HEK293 (cell line): ENCODE measurements at regions not wholly inside any gene's neighbourhood (a gene's known extent, or its start where the extent isn't known, plus 50 kb on each side); places are given as distances from the start of the nearest gene placed in this dataset.

Source experiments
- CTCF ChIA-PET: fragments of 350-600 bp; formaldehyde crosslinking; extraction: SDS; loops from one replicate; lab custom pipeline; 2021; ENCODE audit warnings: antibody characterized with exemption; lab: Yijun Ruan, JAX
- POLR2A ChIA-PET: fragments of 300-600 bp; formaldehyde crosslinking; extraction: SDS; loops from one replicate; lab custom pipeline; 2020; ENCODE audit warnings: antibody characterized with exemption, inconsistent platforms; lab: Yijun Ruan, JAX
- H3K27ac ChIP-seq: fragments of 200-500 bp; sonication (Bioruptor generic); 2 replicates; pipeline ENCODE4 v1.5.1; 2014; ENCODE audit warnings: low read depth, low read length, control low read depth, inconsistent platforms; ENCODE audit errors: extremely low read depth
- H3K36me3 ChIP-seq, 2 experiments: fragments of 200-500 bp in 1 of 2; sonication (Bioruptor generic) in 1 of 2; 1 replicate in 1 of 2; 2 replicates in 1 of 2; pipeline ENCODE4 v1.5.1; 2014 to 2017; ENCODE audit warnings: inconsistent platforms in 2 of 2, low read length in 2 of 2; ENCODE audit not compliant: control insufficient read depth in 2 of 2, insufficient read depth in 1 of 2
- H3K4me1 ChIP-seq: fragments of 200-500 bp; sonication (Bioruptor generic); 2 replicates; pipeline ENCODE4 v1.5.1; 2014; ENCODE audit warnings: mild to moderate bottlenecking, low read length, inconsistent platforms; ENCODE audit not compliant: control insufficient read depth, insufficient read depth
- H3K4me3 ChIP-seq: 2 replicates; pipeline ENCODE4 v1.5.1; 2011; ENCODE audit warnings: low read depth, mild to moderate bottlenecking, control low read depth, low read length, moderate library complexity
- H3K9me3 ChIP-seq: fragments of 200-500 bp; sonication (Bioruptor generic); 2 replicates; pipeline ENCODE4 v1.5.1; 2014; ENCODE audit warnings: low read depth, low read length, inconsistent platforms; ENCODE audit not compliant: control insufficient read depth, insufficient read depth
- GFI1B ChIP-seq: fragments of 450-650 bp; formaldehyde crosslinking; IDR thresholded peaks from 2 replicates; pipeline ENCODE4 v1.5.1; 2016; ENCODE audit warnings: missing biosample characterization, missing genetic modification characterization
- KLF7 ChIP-seq: fragments of 450-650 bp; formaldehyde crosslinking; IDR thresholded peaks from 2 replicates; pipeline ENCODE4 v1.5.1; 2016; ENCODE audit warnings: missing biosample characterization, missing genetic modification characterization, borderline replicate concordance
- PRDM10 ChIP-seq: fragments of 450-650 bp; formaldehyde crosslinking; IDR thresholded peaks from 2 replicates; pipeline ENCODE4 v1.5.1; 2016; ENCODE audit warnings: missing biosample characterization, missing genetic modification characterization
- REST ChIP-seq: fragments of 450-650 bp; formaldehyde crosslinking; IDR thresholded peaks from 2 replicates; pipeline ENCODE4 v1.5.1; 2016; ENCODE audit warnings: missing biosample characterization, missing genetic modification characterization
- SETDB1 ChIP-seq: IDR thresholded peaks from one replicate; pipeline ENCODE4 v1.6.1; 2017; ENCODE audit warnings: mild to moderate bottlenecking, low read length, moderate library complexity, mixed read lengths; ENCODE audit not compliant: insufficient read length
- YY1 ChIP-seq: fragments of 450-650 bp; formaldehyde crosslinking; IDR thresholded peaks from 2 replicates; pipeline ENCODE4 v1.5.1; 2018; ENCODE audit warnings: missing biosample characterization, missing genetic modification characterization
- ZBTB1 ChIP-seq: fragments of 450-650 bp; formaldehyde crosslinking; IDR thresholded peaks from 2 replicates; pipeline ENCODE4 v1.5.1; 2016; ENCODE audit warnings: missing biosample characterization, missing genetic modification characterization
- ZBTB7A ChIP-seq: fragments of 450-650 bp; formaldehyde crosslinking; IDR thresholded peaks from 2 replicates; pipeline ENCODE4 v1.5.1; 2016; ENCODE audit warnings: low read depth, missing biosample characterization, missing genetic modification characterization
- ZFP37 ChIP-seq: fragments of 450-650 bp; formaldehyde crosslinking; IDR thresholded peaks from 2 replicates; pipeline ENCODE4 v1.5.1; 2016; ENCODE audit warnings: missing biosample characterization, missing genetic modification characterization
- ZNF175 ChIP-seq: fragments of 450-650 bp; formaldehyde crosslinking; IDR thresholded peaks from 2 replicates; pipeline ENCODE4 v1.5.1; 2016; ENCODE audit warnings: missing biosample characterization, missing genetic modification characterization
- ZNF18 ChIP-seq: fragments of 450-650 bp; formaldehyde crosslinking; IDR thresholded peaks from 2 replicates; pipeline ENCODE4 v1.5.1; 2016; ENCODE audit warnings: missing biosample characterization, missing genetic modification characterization
- ZNF202 ChIP-seq: fragments of 450-650 bp; formaldehyde crosslinking; IDR thresholded peaks from 2 replicates; pipeline ENCODE4 v1.5.1; 2016; ENCODE audit warnings: missing biosample characterization, missing genetic modification characterization, borderline replicate concordance
- ZNF248 ChIP-seq: fragments of 450-650 bp; formaldehyde crosslinking; IDR thresholded peaks from 2 replicates; pipeline ENCODE4 v1.5.1; 2017; ENCODE audit warnings: missing biosample characterization, missing genetic modification characterization
- ZNF292 ChIP-seq: fragments of 450-650 bp; formaldehyde crosslinking; IDR thresholded peaks from 2 replicates; pipeline ENCODE4 v1.5.1; 2016; ENCODE audit warnings: low read depth, missing biosample characterization, missing genetic modification characterization, borderline replicate concordance
- ZNF341 ChIP-seq: fragments of 450-650 bp; formaldehyde crosslinking; IDR thresholded peaks from 2 replicates; pipeline ENCODE4; 2016; ENCODE audit warnings: low read depth, missing biosample characterization, missing genetic modification characterization
- ZNF391 ChIP-seq: fragments of 450-650 bp; formaldehyde crosslinking; IDR thresholded peaks from 2 replicates; pipeline ENCODE4 v1.5.1; 2016; ENCODE audit warnings: low read depth, missing biosample characterization, missing genetic modification characterization, borderline replicate concordance
- ZNF514 ChIP-seq: fragments of 450-650 bp; formaldehyde crosslinking; IDR thresholded peaks from 2 replicates; pipeline ENCODE4 v1.5.1; 2016; ENCODE audit warnings: missing biosample characterization, missing genetic modification characterization
- ZNF548 ChIP-seq: fragments of 450-650 bp; formaldehyde crosslinking; IDR thresholded peaks from 2 replicates; pipeline ENCODE4 v1.5.1; 2016; ENCODE audit warnings: missing biosample characterization, missing genetic modification characterization
- ZNF558 ChIP-seq: fragments of 450-650 bp; formaldehyde crosslinking; IDR thresholded peaks from 2 replicates; pipeline ENCODE4 v1.5.1; 2016; ENCODE audit warnings: missing biosample characterization, missing genetic modification characterization
- ZNF621 ChIP-seq: fragments of 450-650 bp; formaldehyde crosslinking; IDR thresholded peaks from 2 replicates; pipeline ENCODE4 v1.5.1; 2017; ENCODE audit warnings: missing biosample characterization, missing genetic modification characterization
- ZNF624 ChIP-seq: fragments of 450-650 bp; formaldehyde crosslinking; IDR thresholded peaks from 2 replicates; pipeline ENCODE4 v1.5.1; 2017; ENCODE audit warnings: missing biosample characterization, missing genetic modification characterization
- ZNF639 ChIP-seq: fragments of 450-650 bp; formaldehyde crosslinking; IDR thresholded peaks from 2 replicates; pipeline ENCODE4 v1.5.1; 2016; ENCODE audit warnings: missing biosample characterization, missing genetic modification characterization
- ZNF658 ChIP-seq: fragments of 450-650 bp; formaldehyde crosslinking; IDR thresholded peaks from 2 replicates; pipeline ENCODE4; 2016; ENCODE audit warnings: missing biosample characterization, missing genetic modification characterization
- ZNF76 ChIP-seq: fragments of 450-650 bp; formaldehyde crosslinking; IDR thresholded peaks from 2 replicates; pipeline ENCODE4; 2016; ENCODE audit warnings: low read depth, missing biosample characterization, missing genetic modification characterization, borderline replicate concordance
- ZNF768 ChIP-seq: fragments of 450-650 bp; formaldehyde crosslinking; IDR thresholded peaks from 2 replicates; pipeline ENCODE4 v1.5.1; 2018; ENCODE audit warnings: missing biosample characterization, mild to moderate bottlenecking, missing genetic modification characterization
- ZSCAN16 ChIP-seq: fragments of 450-650 bp; formaldehyde crosslinking; IDR thresholded peaks from 2 replicates; pipeline ENCODE4 v1.5.1; 2016; ENCODE audit warnings: missing biosample characterization, missing genetic modification characterization
- TF ChIP-seq, protein P1 (sequence below): IDR thresholded peaks from 2 replicates; pipeline ENCODE4 v1.6.1; 2011; ENCODE audit warnings: mild to moderate bottlenecking, low read depth, low read length, borderline replicate concordance

DNA sequence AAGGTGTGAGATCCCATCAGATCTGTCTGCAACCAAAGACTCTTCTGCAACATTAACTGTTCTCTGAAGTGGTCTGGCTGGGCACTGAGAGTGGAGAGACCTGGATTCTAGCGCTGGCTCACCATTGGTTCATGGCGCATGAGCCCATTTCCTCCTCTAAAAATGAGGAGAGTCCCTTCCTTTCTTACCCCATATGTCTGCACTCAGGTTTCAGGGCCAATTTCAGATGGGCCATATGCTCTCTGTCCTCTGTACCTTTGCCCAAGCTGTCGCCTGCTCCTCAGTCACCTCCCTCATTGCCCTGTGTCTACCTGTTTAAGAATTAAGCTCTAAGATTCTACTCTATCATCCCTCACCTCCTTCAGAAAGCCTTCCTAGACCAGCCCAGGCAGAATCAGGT lies 484.7 kb downstream of the INSC start:
- H3K36me3 ChIP-seq, result no peaks in the 10 kb centered on the region
- H3K4me3 ChIP-seq, result no peak overlapping the region
- H3K27ac ChIP-seq, result no peak overlapping the region
- ChIA-PET CTCF (interaction anchor here (1.1 kb wide), 1 partner anchor 27 kb away, joined by 3 read pairs; no protein-coding TSS in a partner anchor), POLR2A (interaction anchor here (0.6 kb wide), 1 partner anchor 57 kb away, joined by 3 read pairs; no protein-coding TSS in a partner anchor)
- TF ChIP-seq ZBTB1 (no peak), ZNF18 (tag by site-specific recombination) (no peak), ZNF639 (tag by site-specific recombination) (no peak), ZNF248 (no peak), ZSCAN16 (tag by site-specific recombination) (no peak), ZNF202 (tag by site-specific recombination) (no peak), ZNF548 (tag by site-specific recombination) (no peak), ZNF391 (tag by site-specific recombination) (no peak), ZNF658 (tag by site-specific recombination) (no peak), ZNF175 (tag by site-specific recombination) (no peak), ZBTB7A (tag by site-specific recombination) (no peak), ZNF621 (tag by site-specific recombination) (no peak), PRDM10 (tag by site-specific recombination) (no peak), KLF7 (tag by site-specific recombination) (no peak), YY1 (tag by site-specific recombination) (no peak), ZNF341 (no peak), ZNF514 (tag by site-specific recombination) (no peak), ZFP37 (no peak)
- no peaks in the 10 kb centered on the region for H3K4me1 ChIP-seq
- H3K9me3 ChIP-seq, result no peaks in the 10 kb centered on the region

- H3K4me1 ChIP-seq, result no peaks in the 10 kb centered on the region
- ChIA-PET CTCF (no interaction called here), POLR2A (no interaction called here)
- no peak overlapping the region for H3K4me3 ChIP-seq
- H3K9me3 ChIP-seq, result no peaks in the 10 kb centered on the region
- no peak overlapping the region for H3K27ac ChIP-seq
- no peaks in the 10 kb centered on the region for H3K36me3 ChIP-seq
- TF ChIP-seq, protein P1, sequence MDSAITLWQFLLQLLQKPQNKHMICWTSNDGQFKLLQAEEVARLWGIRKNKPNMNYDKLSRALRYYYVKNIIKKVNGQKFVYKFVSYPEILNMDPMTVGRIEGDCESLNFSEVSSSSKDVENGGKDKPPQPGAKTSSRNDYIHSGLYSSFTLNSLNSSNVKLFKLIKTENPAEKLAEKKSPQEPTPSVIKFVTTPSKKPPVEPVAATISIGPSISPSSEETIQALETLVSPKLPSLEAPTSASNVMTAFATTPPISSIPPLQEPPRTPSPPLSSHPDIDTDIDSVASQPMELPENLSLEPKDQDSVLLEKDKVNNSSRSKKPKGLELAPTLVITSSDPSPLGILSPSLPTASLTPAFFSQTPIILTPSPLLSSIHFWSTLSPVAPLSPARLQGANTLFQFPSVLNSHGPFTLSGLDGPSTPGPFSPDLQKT, result no peak
- TF ChIP-seq ZNF768 (tag by site-specific recombination) (no peak), ZNF76 (no peak), SETDB1 (no peak), REST (tag by site-specific recombination) (no peak), ZNF292 (tag by site-specific recombination) (no peak), GFI1B (tag by site-specific recombination) (no peak), ZNF558 (tag by site-specific recombination) (no peak), ZNF624 (tag by site-specific recombination) (no peak)
Observed at GRCh38 chr11:15602047-15602446, 487.3 kb downstream of the INSC start.
